ENCODE measurements at regions not wholly inside any gene's neighbourhood (a gene's known extent, or its start where the extent isn't known, plus 50 kb on each side); places are given as distances from the start of the nearest gene placed in this dataset.

- TF ChIP-seq GATA2 (IDR thresholded peaks at IDR 0.05; ENCODE audit: low read depth, low read length) (no peak), GATA3 (IDR thresholded peaks at IDR 0.05; ENCODE audit: low read depth, low read length) (no peak)
Measured at GRCh38 chr1:108044318-108044717, 79.3 kb upstream of the VAV3 start.

Measured in SH-SY5Y (cell line).